HG03064 (cell line): ENCODE measurements at regions not wholly inside any gene's neighbourhood (a gene's known extent, or its start where the extent isn't known, plus 50 kb on each side); places are given as distances from the start of the nearest gene placed in this dataset.
"Not testable (repeated sequence)": the region's sequence is repeated elsewhere in the genome, so short reads cannot be mapped to it uniquely, and the experiment has no call there.

Source experiments
- ATAC-seq: cut with Tn5 transposase; IDR thresholded peaks from one replicate; pipeline ENCODE4 v1.9.1; 2021; ENCODE audit warnings: low read depth; ENCODE audit not compliant: unreplicated experiment

DNA sequence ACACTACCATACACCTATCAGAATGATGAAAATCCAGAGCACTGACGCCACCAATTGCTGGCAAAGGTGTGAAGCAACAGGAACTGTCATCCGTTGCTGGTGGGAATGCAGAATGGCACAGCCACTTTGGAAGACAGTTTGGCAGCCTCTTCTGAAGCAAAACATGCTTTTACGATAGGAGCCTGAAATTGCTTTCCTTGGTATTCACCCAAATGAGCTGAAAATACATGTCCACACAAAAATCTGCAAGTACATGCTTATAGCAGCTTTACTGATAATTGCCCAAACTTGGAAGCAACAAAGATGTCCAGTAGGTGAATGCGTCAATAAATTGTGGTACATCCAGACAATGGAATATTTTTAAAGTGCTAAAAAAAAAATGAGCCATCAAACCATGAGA is 322.8 kb upstream of the FAT1 start:
- no peak for ATAC-seq

GRCh38 chr4:187059021-187059420 is 335.4 kb upstream of the FAT1 start:
- ATAC-seq: no peak

GRCh38 chr4:187059895-187060294 is 336.2 kb upstream of the FAT1 start:
- no peak for ATAC-seq

GRCh38 chr4:187060551-187060950 is 336.9 kb upstream of the FAT1 start:
- ATAC-seq: no peak

DNA sequence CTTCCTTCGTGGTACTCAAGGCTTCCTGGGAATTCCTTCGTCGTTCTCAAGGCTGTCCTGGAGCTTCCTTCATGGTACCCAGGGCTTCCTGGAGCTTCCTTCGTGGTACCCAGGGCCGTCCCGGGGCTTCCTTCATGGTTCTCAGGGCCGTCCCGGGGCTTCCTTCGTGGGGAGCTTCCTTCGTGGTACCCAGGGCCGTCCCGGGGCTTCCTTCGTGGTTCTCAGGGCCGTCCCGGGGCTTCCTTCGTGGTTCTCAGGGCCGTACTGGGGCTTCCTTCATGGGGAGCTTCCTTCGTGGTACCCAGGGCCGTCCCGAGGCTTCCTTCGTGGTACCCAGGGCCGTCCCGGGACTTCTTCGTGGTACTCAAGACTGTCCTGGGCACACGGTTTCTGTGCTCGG is 339.6 kb upstream of the FAT1 start:
- no peak for ATAC-seq

- ATAC-seq: no peak
These were observed 340.4 kb upstream of the FAT1 start for GRCh38 chr4:187064033-187064432.

- ATAC-seq: no peak
These were observed 341.7 kb upstream of the FAT1 start for GRCh38 chr4:187065396-187065795.

- ATAC-seq: no peak
These were observed 342.1 kb upstream of the FAT1 start for GRCh38 chr4:187065806-187066205.

DNA sequence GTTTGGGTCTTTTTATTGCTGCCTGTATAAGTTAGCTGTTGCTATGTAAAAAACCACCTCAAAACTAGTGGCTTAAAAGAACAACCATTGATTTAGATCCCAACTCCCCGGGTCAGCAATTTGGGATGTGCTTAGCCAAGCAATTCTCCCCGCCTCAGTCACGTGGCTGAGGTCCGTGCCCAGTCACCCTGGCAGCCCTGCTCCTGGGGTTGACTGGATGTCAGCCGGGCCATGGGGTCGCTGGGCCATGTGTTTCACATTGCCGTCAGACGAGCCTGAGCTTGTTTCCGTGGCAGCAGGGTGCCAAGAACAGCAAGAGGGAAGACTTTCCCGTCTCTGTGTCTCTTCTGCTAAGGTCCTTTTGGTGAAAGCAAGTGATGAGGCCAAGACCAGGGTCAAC is 345.7 kb upstream of the FAT1 start:
- ATAC-seq: no peak

DNA sequence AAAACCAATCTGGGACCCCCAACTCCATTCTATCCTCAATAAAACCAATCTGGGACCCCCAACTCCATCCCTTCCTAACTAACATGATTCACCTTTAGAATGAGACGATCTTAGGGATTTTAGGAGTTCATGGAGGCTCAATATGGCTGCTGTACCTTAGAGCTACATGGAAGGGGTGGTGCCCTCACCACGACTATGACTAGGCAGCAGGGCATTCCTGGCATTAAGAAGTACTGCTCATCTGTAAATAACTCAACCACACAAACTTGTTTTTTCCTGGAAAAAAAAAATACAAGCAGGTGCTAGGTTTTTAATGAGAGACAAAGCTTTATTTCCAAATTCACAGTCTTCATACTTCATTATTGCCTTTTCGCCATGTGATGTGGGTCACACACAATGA is 346.5 kb upstream of the FAT1 start:
- no peak for ATAC-seq

GRCh38 chr4:187070740-187071139 is 347.1 kb upstream of the FAT1 start:
- no peak for ATAC-seq

DNA sequence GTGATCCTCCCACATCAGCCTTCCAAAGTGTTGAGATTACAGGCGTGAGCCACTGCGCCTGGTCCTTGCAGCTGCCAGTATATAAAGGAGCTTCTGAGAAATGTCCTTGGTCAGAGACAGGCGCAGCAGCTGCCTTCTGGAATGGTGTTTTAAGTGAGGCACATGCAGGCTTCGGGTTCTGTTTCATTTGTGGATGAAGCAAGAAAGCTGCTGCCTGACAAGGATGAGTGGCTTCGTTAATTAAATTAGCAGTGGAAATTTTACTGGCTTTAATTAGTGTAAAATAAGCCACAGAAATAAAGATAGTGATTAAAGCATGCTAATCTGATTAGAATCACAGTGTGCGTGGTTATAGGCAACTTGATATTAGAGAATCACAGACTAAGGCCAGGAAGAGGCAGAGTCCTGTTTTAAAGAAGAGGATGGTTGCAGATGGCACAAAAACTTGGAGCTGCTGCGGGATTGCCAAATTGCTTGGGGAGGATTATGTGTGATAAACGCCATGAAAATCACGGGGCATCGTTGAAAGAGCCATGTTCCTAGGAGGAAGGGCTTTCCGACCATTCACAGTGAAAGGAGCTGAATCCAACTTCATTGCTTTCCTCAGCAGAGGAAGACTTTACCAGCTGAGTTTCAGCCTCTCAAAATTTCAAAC is 348.4 kb upstream of the FAT1 start:
- ATAC-seq: no peak

GRCh38 chr4:187073820-187074219 is 350.2 kb upstream of the FAT1 start:
- no peak for ATAC-seq

DNA sequence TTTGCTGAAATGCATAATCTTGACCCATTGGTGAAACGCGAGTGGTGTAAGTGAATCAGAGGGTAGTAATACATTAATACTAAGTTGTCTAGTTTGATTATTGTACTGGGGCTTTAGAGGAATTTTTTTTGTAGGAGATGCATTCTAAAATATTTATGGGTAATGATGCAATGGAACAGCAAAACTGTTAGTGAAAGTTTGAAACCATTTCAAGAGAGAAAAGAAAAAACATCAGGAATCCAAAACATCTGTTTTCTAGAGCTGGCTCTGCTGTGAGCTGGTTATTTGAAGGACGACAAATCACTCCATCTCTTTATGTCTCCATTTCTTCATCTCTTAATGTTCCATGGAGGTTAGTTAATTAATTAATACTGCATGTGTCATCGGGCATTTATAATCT is 351.9 kb upstream of the FAT1 start:
- no peak for ATAC-seq

- ATAC-seq: no peak
These were observed 354.2 kb upstream of the FAT1 start for GRCh38 chr4:187077744-187078401.

DNA sequence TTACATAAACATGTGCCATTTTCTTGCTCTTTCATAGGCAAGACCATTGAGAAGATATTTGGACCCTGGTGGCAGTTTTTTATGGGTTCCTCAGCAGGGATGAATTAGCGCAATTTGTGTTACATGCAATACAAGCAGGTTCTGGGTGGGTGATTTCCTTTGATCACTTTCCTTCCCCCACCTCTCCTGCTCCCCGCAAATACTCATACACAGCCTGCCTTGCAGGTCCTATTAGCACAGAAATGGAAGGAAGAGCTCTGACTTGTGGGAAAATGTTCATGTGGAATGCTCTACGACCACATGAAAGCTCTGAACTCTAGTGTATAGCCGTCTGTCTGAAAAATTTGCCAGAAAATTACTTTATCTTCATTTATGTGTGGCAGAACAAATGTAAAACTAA is 361.0 kb upstream of the FAT1 start:
- no peak for ATAC-seq

- ATAC-seq: no peak
These were observed 361.7 kb upstream of the FAT1 start for GRCh38 chr4:187085339-187085738.

GRCh38 chr4:187086151-187086550 is 362.5 kb upstream of the FAT1 start:
- no peak for ATAC-seq

- no peak for ATAC-seq
These were observed 364.6 kb upstream of the FAT1 start for GRCh38 chr4:187088070-187088799.

GRCh38 chr4:187090401-187090800 is 366.7 kb upstream of the FAT1 start:
- no peak for ATAC-seq

DNA sequence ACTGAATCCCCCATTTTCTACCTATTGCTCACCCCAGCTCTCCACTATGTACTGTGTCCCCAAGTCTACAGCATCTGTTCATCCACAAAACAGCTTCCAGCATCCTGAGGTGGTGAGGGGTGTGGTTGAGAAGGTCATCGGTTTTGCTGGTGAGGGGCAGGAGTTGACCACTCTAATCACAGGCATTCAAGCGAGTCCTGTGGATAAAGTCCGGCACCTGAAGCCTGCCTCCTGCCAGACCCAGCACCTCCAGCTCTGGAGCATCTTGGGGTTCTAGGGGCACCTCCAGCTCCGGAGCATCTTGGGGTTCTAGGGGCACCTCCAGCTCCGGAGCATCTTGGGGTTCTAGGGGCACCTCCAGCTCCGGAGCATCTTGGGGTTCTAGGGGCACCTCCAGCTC is 367.2 kb upstream of the FAT1 start:
- not testable (repeated sequence) for ATAC-seq

GRCh38 chr4:187094144-187094543 is 370.5 kb upstream of the FAT1 start:
- ATAC-seq: no peak
